Fibroblast of skin of right biceps (primary cell): ENCODE measurements at regions not wholly inside any gene's neighbourhood (a gene's known extent, or its start where the extent isn't known, plus 50 kb on each side); places are given as distances from the start of the nearest gene placed in this dataset.
A peak's percentile ranks its signal among the peaks of the same experiment; 100 is the strongest.
"Not testable (repeated sequence)": the region's sequence is repeated elsewhere in the genome, so short reads cannot be mapped to it uniquely, and the experiment has no call there.

Experiments
- DNase-seq: peaks from one replicate; pipeline ENCODE4 v3.0.0-alpha.2; 2013

GRCh38 chr1:58250587-58250948, 296.0 kb downstream of the OMA1 start:
- DNase-seq, result no peak

GRCh38 chr1:58249737-58250586, 296.6 kb downstream of the OMA1 start:
- DNase-seq, result peak; percentile 75

- DNase-seq, result no peak
Observed at GRCh38 chr1:58249388-58249736, 297.2 kb downstream of the OMA1 start.

DNA sequence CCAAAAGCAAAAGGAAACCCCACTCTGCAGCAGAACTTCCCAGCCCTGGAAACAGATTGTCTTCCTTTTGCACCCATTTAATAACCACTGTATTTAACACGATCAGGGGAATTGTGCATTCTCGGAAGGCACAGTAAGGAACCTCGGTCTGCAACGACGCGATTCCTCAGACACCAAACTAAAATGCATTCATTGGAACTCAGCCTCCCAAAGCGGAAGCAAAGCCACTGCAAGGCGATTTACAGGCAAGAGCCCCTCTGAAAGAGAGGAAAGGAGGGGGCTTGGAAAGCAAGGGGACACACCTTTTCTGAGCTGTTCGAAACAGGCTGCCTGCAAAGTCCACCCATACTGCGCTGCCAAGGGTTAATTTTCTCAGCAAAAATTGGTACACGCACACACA, 297.7 kb downstream of the OMA1 start:
- DNase-seq, result no peak

GRCh38 chr1:58248072-58248471, 298.5 kb downstream of the OMA1 start:
- no peak for DNase-seq

GRCh38 chr1:58246549-58246948, 300.0 kb downstream of the OMA1 start:
- no peak for DNase-seq

DNA sequence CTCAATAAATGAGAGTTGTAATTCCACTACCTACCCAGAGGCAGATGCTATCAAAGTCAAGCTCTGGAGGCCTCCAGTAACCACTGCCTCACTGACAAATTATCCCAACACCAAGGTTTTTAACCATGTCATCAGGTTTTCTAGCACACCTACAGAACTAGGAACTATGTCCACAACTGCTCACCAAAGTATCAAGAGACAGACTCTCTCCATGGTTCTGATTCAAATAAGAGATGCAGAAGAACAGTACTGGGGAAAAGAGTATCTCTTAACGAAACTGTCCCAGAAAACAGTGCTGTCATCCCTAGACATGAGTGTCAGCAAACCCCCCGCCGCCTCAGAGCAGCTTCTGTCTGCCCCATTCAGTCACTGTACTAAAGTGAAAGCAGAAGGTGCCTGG, 301.7 kb downstream of the OMA1 start:
- no peak for DNase-seq

DNA sequence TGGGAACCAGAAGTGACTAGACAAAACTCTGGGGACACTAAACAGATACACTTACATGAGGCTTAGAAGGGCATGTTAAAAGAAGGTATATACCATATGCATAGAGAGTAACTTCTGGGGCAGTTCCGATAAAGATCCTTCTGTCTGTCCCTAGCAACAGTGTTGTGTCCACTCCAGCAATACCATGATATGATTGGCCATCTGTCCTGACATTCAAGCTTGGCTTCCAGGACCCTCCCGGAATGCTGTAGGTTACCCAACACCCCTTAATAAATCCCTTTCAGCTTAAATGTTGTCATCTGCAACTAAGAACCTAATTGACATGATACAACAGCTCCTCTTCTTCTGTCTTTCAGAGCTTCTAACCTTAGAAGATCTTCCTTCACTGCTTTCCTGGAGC, 307.7 kb downstream of the OMA1 start:
- DNase-seq, result no peak

DNA sequence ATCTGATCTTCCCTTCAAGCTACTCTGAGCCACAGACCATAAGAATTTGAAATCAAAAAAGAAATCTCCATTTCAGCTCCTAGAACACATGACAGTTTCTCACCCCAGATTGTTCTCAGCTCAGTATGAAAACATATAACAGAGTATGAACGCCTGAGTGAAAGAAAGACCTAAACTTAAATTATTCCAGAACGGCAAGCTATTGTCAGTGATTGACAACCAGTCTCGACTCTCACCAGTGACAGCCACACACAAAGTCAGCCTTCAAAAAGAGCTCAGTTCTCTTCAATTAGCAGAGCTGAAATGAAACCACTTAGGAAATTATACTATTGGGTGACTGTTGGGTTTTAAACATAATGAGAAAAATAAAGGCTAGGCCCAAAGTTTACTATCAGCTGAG, 312.8 kb downstream of the OMA1 start:
- no peak for DNase-seq

DNA sequence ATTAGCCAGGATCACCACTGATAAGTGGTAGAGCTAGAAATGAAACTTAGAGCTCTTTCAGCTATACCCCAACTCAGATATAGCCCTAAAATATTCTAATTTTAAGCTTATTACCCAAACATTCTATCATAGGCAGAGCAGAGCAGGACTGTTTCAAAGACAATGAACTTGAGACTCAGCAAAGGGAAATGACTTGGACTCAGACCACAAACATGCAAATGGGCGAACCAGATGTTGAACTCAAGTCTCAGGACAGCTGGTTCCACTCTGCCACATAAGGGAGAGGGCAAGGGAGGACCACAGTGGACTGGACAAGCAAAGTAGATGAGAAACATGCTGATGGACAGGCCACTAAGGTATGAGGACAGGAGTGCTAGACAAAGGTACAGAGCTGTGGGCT, 315.3 kb downstream of the OMA1 start:
- no peak for DNase-seq

GRCh38 chr1:58227604-58228003, 318.9 kb downstream of the OMA1 start:
- DNase-seq, result no peak

- DNase-seq, result no peak
Observed at GRCh38 chr1:58223522-58223921, 323.0 kb downstream of the OMA1 start.

GRCh38 chr1:58220836-58221472, 325.6 kb downstream of the OMA1 start:
- DNase-seq, result no peak

GRCh38 chr1:58216169-58216568, 330.4 kb downstream of the OMA1 start:
- not testable (repeated sequence) for DNase-seq

- DNase-seq, result no peak
Observed at GRCh38 chr1:58214674-58215073, 331.9 kb downstream of the OMA1 start.

- DNase-seq, result no peak
Observed at GRCh38 chr1:58211869-58212268, 334.7 kb downstream of the OMA1 start.

DNA sequence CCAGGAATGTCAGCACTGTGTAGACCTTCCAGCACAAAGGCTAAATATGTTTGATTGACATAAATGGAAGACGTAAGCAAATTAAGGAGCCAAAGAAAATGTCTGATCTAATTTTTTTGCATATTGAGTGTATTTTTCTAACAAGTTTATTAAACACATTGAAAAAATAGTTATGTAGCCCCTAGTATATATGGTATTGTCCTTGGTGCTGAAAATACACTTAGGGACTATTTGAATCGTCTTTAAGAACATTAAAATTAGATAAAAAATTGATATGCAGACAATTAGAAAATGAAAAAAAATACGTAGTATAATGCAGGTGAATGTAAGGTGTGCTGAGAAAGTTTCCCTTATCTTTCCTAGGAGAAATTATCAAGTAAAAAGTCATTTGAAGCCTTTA, 337.0 kb downstream of the OMA1 start:
- DNase-seq, result no peak

- no peak for DNase-seq
Observed at GRCh38 chr1:58206749-58207148, 339.8 kb downstream of the OMA1 start.

GRCh38 chr1:58204284-58204683, 342.2 kb downstream of the OMA1 start:
- DNase-seq, result peak; percentile 2

- no peak for DNase-seq
Observed at GRCh38 chr1:58201492-58202106, 344.9 kb downstream of the OMA1 start.

- DNase-seq, result no peak
Observed at GRCh38 chr1:58200437-58200836, 346.1 kb downstream of the OMA1 start.

GRCh38 chr1:58197811-58198210, 348.7 kb downstream of the OMA1 start:
- DNase-seq, result no peak

- no peak for DNase-seq
Observed at GRCh38 chr1:58190267-58190988, 356.1 kb downstream of the OMA1 start.

- DNase-seq, result no peak
Observed at GRCh38 chr1:58189453-58189852, 357.1 kb downstream of the OMA1 start.
